ENCODE measurements at regions not wholly inside any gene's neighbourhood (a gene's known extent, or its start where the extent isn't known, plus 50 kb on each side); places are given as distances from the start of the nearest gene placed in this dataset.

- H3K27me3 ChIP-seq: no peaks in the 10 kb centered on the region
- DNase-seq: no peak
- 78 to 87% methylated on average over 8 of the region's 8 CpGs for WGBS, 2 donors
- no peaks in the 10 kb centered on the region for H3K9me3 ChIP-seq
- H3K36me3 ChIP-seq: no peaks in the 10 kb centered on the region
- no peaks in the 10 kb centered on the region for H3K4me1 ChIP-seq
- H3K27ac ChIP-seq: no peak overlapping the region
- no peak overlapping the region for H3K4me3 ChIP-seq (replicated peaks in 1 of 3)
- TF ChIP-seq POLR2A (IDR thresholded peaks at IDR 0.05) (no peak), CTCF (IDR thresholded peaks at IDR 0.05) (no peak)
- intact Hi-C loops (cut with DNase I): no loop called here
These were observed 232.3 kb upstream of the KLF6 start for GRCh38 chr10:4017336-4017735.

- Histone ChIP-seq H3K9me3 (no peaks in the 10 kb centered on the region), H3K27ac (no peak overlapping the region), H3K4me1 (no peaks in the 10 kb centered on the region), H3K4me3 (replicated peaks in 1 of 3) (no peak overlapping the region), H3K27me3 (no peaks in the 10 kb centered on the region), H3K36me3 (no peaks in the 10 kb centered on the region)
- 93 to 97% methylated on average over 10 of the region's 10 CpGs for WGBS, 2 donors
- DNase-seq: no peak
- intact Hi-C loops (cut with DNase I): no loop called here
- no peak for TF ChIP-seq CTCF (IDR thresholded peaks at IDR 0.05)
- TF ChIP-seq POLR2A (IDR thresholded peaks at IDR 0.05): no peak
These were observed 231.3 kb upstream of the KLF6 start for GRCh38 chr10:4016214-4016740.

GRCh38 chr10:4013651-4014121, 228.7 kb upstream of the KLF6 start:
- H3K4me1 ChIP-seq: no peaks in the 10 kb centered on the region
- intact Hi-C loops (cut with DNase I): no loop called here
- H3K4me3 ChIP-seq (replicated peaks in 1 of 3): no peak overlapping the region
- H3K9me3 ChIP-seq: no peaks in the 10 kb centered on the region
- 53 to 65% methylated on average over 13 of the region's 13 CpGs for WGBS, 2 donors
- H3K27me3 ChIP-seq: no peaks in the 10 kb centered on the region
- H3K27ac ChIP-seq: no peak overlapping the region
- no peaks in the 10 kb centered on the region for H3K36me3 ChIP-seq
- DNase-seq: peak; percentile 46 to 50
- TF ChIP-seq CTCF (IDR thresholded peaks at IDR 0.05) (no peak), POLR2A (IDR thresholded peaks at IDR 0.05) (no peak)

- TF ChIP-seq POLR2A (IDR thresholded peaks at IDR 0.05): no peak
- no peak for TF ChIP-seq CTCF (IDR thresholded peaks at IDR 0.05)
- Histone ChIP-seq H3K4me1 (no peaks in the 10 kb centered on the region), H3K9me3 (no peaks in the 10 kb centered on the region), H3K4me3 (replicated peaks in 1 of 3) (no peak overlapping the region), H3K27me3 (no peaks in the 10 kb centered on the region), H3K36me3 (no peaks in the 10 kb centered on the region), H3K27ac (no peak overlapping the region)
- intact Hi-C loops (cut with DNase I): no loop called here
- no peak for DNase-seq
- WGBS, 2 donors: 83 to 95% methylated on average over 2 of the region's 2 CpGs
These were observed 227.8 kb upstream of the KLF6 start for GRCh38 chr10:4012848-4013247.

- DNase-seq: no peak
- Histone ChIP-seq H3K27ac (no peak overlapping the region), H3K27me3 (no peaks in the 10 kb centered on the region), H3K4me1 (no peaks in the 10 kb centered on the region), H3K9me3 (no peaks in the 10 kb centered on the region), H3K4me3 (replicated peaks in 1 of 3) (no peak overlapping the region), H3K36me3 (no peaks in the 10 kb centered on the region)
- intact Hi-C loops (cut with DNase I): no loop called here
- TF ChIP-seq CTCF (IDR thresholded peaks at IDR 0.05) (no peak), POLR2A (IDR thresholded peaks at IDR 0.05) (no peak)
- 92 to 95% methylated on average over 4 of the region's 4 CpGs for WGBS, 2 donors
These were observed 226.3 kb upstream of the KLF6 start for GRCh38 chr10:4011136-4011812.

Measured in thyroid gland (tissue), 4 donors.